Kidney (tissue), 13 donors: ENCODE measurements at regions not wholly inside any gene's neighbourhood (a gene's known extent, or its start where the extent isn't known, plus 50 kb on each side); places are given as distances from the start of the nearest gene placed in this dataset.

Source experiments
- DNase-seq, 5 donors: peaks; one replicate each; pipeline ENCODE4 v3.0.0-alpha.2; 2013 to 2020
- FAIRE-seq: peaks from 2 replicates; lab custom pipeline; 2012; peaks lifted over from hg19 to GRCh38; lab: Jason Lieb, UNC
- H3K27ac ChIP-seq, 2 donors: one replicate each; pipeline ENCODE4 v1.7.0; 2013; ENCODE audit warnings: low read depth in 2 of 2, low read length in 2 of 2, inconsistent platforms in 1 of 2
- H3K27me3 ChIP-seq: one replicate; pipeline ENCODE4 v1.7.1; 2013; ENCODE audit warnings: low read length, inconsistent platforms; ENCODE audit not compliant: control insufficient read depth, insufficient read depth
- H3K36me3 ChIP-seq, 3 donors: one replicate each; pipeline versions ENCODE4 v1.7.0 to v1.7.1; 2013; ENCODE audit warnings: low read length in 3 of 3, control low read depth in 1 of 3, inconsistent platforms in 1 of 3; ENCODE audit not compliant: insufficient read depth in 3 of 3, control insufficient read depth in 2 of 3
- H3K4me1 ChIP-seq, 3 donors: one replicate each; pipeline versions ENCODE4 v1.7.0 to v1.7.1; 2013; ENCODE audit warnings: low read length in 3 of 3, inconsistent platforms in 1 of 3, low read depth in 1 of 3; ENCODE audit not compliant: control insufficient read depth in 2 of 3, insufficient read depth in 2 of 3
- H3K4me3 ChIP-seq, 3 donors: one replicate each; pipeline versions ENCODE4 v1.7.0 to v1.8.1; 2013; ENCODE audit warnings: low read length in 3 of 3, control low read depth in 1 of 3, inconsistent platforms in 1 of 3
- H3K9ac ChIP-seq, 3 donors: one replicate each; pipeline versions ENCODE4 v1.7.0 to v1.7.1; 2013; ENCODE audit warnings: low read length in 3 of 3, control low read depth in 1 of 3, inconsistent platforms in 1 of 3
- H3K9me3 ChIP-seq, 3 donors: one replicate each; pipeline versions ENCODE4 v1.7.0 to v1.7.1; 2013; ENCODE audit warnings: low read length in 3 of 3, control low read depth in 1 of 3, inconsistent platforms in 1 of 3; ENCODE audit not compliant: control insufficient read depth in 2 of 3, insufficient read depth in 1 of 3
- CTCF ChIP-seq: IDR thresholded peaks from 3 replicates; pipeline ENCODE4 v1.5.1; 2012; ENCODE audit warnings: mild to moderate bottlenecking, moderate library complexity, borderline replicate concordance; ENCODE audit not compliant: insufficient read depth; ENCODE audit errors: extremely low read depth
- intact Hi-C: fragments of 100-400 bp; cut with DNase I; formaldehyde crosslinking; loops from one replicate; pipeline ENCODE4 v1.11.1; 2022
- donor health status: control.
- donor health status: control.
- donor health status: control.
- donor health status: control.
- donor health status: control.
- donor health status: DM: yes; HTN: yes; CAD: no.
- donor health status: Normal renal cell carcinoma (clear cell type).

GRCh38 chr1:30508175-30508448 lies 215.3 kb downstream of the MATN1 start:
- Histone ChIP-seq H3K36me3 (no peaks in the 10 kb centered on the region), H3K9me3 (no peaks in the 10 kb centered on the region), H3K9ac (no peak overlapping the region), H3K27ac (no peak overlapping the region), H3K4me3 (no peak overlapping the region), H3K4me1 (no peaks in the 10 kb centered on the region), H3K27me3 (no peaks in the 10 kb centered on the region)
- FAIRE-seq (no peak), DNase-seq (peak in 1 of 5 donors; percentile 4)
- no peak for TF ChIP-seq CTCF
- intact Hi-C loops, result no loop called here

- H3K4me3 ChIP-seq, result no peak overlapping the region
Observed at GRCh38 chr1:30507401-30508174, 215.8 kb downstream of the MATN1 start.

GRCh38 chr1:30507016-30507312 lies 216.4 kb downstream of the MATN1 start:
- Histone ChIP-seq H3K36me3 (no peaks in the 10 kb centered on the region), H3K4me3 (no peak overlapping the region), H3K9ac (no peak overlapping the region), H3K27me3 (no peaks in the 10 kb centered on the region), H3K27ac (no peak overlapping the region), H3K9me3 (no peaks in the 10 kb centered on the region), H3K4me1 (no peaks in the 10 kb centered on the region)
- FAIRE-seq (no peak), DNase-seq (peak in 1 of 5 donors; percentile 1)
- intact Hi-C loops, result no loop called here
- TF ChIP-seq CTCF, result no peak

More at GRCh38 chr1:30507401-30508174, 215.8 kb downstream of the MATN1 start:
- Histone ChIP-seq H3K36me3 (no peaks in the 10 kb centered on the region), H3K27ac (no peak overlapping the region), H3K27me3 (no peaks in the 10 kb centered on the region), H3K9ac (no peak overlapping the region), H3K4me1 (no peaks in the 10 kb centered on the region), H3K9me3 (no peaks in the 10 kb centered on the region)
- TF ChIP-seq CTCF, result no peak
- intact Hi-C loops, result no loop called here
- FAIRE-seq, result no peak
- DNase-seq, result peak in 1 of 5 donors; percentile 8
